Kidney (tissue), 13 donors: ENCODE measurements at regions not wholly inside any gene's neighbourhood (a gene's known extent, or its start where the extent isn't known, plus 50 kb on each side); places are given as distances from the start of the nearest gene placed in this dataset.

Experiments
- DNase-seq, 5 donors: peaks; one replicate each; pipeline ENCODE4 v3.0.0-alpha.2; 2013 to 2020
- FAIRE-seq: peaks from 2 replicates; lab custom pipeline; 2012; peaks lifted over from hg19 to GRCh38; lab: Jason Lieb, UNC
- H3K27ac ChIP-seq, 2 donors: one replicate each; pipeline ENCODE4 v1.7.0; 2013; ENCODE audit warnings: low read depth in 2 of 2, low read length in 2 of 2, inconsistent platforms in 1 of 2
- H3K27me3 ChIP-seq: one replicate; pipeline ENCODE4 v1.7.1; 2013; ENCODE audit warnings: low read length, inconsistent platforms; ENCODE audit not compliant: control insufficient read depth, insufficient read depth
- H3K36me3 ChIP-seq, 3 donors: one replicate each; pipeline versions ENCODE4 v1.7.0 to v1.7.1; 2013; ENCODE audit warnings: low read length in 3 of 3, control low read depth in 1 of 3, inconsistent platforms in 1 of 3; ENCODE audit not compliant: insufficient read depth in 3 of 3, control insufficient read depth in 2 of 3
- H3K4me1 ChIP-seq, 3 donors: one replicate each; pipeline versions ENCODE4 v1.7.0 to v1.7.1; 2013; ENCODE audit warnings: low read length in 3 of 3, inconsistent platforms in 1 of 3, low read depth in 1 of 3; ENCODE audit not compliant: control insufficient read depth in 2 of 3, insufficient read depth in 2 of 3
- H3K4me3 ChIP-seq, 3 donors: one replicate each; pipeline versions ENCODE4 v1.7.0 to v1.8.1; 2013; ENCODE audit warnings: low read length in 3 of 3, control low read depth in 1 of 3, inconsistent platforms in 1 of 3
- H3K9ac ChIP-seq, 3 donors: one replicate each; pipeline versions ENCODE4 v1.7.0 to v1.7.1; 2013; ENCODE audit warnings: low read length in 3 of 3, control low read depth in 1 of 3, inconsistent platforms in 1 of 3
- H3K9me3 ChIP-seq, 3 donors: one replicate each; pipeline versions ENCODE4 v1.7.0 to v1.7.1; 2013; ENCODE audit warnings: low read length in 3 of 3, control low read depth in 1 of 3, inconsistent platforms in 1 of 3; ENCODE audit not compliant: control insufficient read depth in 2 of 3, insufficient read depth in 1 of 3
- intact Hi-C: fragments of 100-400 bp; cut with DNase I; formaldehyde crosslinking; loops from one replicate; pipeline ENCODE4 v1.11.1; 2022
- TF ChIP-seq, protein P1 (sequence below): IDR thresholded peaks from 3 replicates; pipeline ENCODE4 v1.5.1; 2012; ENCODE audit warnings: mild to moderate bottlenecking, moderate library complexity, borderline replicate concordance; ENCODE audit not compliant: insufficient read depth; ENCODE audit errors: extremely low read depth
- donor health status: control.
- donor health status: control.
- donor health status: control.
- donor health status: control.
- donor health status: control.
- donor health status: DM: yes; HTN: yes; CAD: no.
- donor health status: Normal renal cell carcinoma (clear cell type).

DNA sequence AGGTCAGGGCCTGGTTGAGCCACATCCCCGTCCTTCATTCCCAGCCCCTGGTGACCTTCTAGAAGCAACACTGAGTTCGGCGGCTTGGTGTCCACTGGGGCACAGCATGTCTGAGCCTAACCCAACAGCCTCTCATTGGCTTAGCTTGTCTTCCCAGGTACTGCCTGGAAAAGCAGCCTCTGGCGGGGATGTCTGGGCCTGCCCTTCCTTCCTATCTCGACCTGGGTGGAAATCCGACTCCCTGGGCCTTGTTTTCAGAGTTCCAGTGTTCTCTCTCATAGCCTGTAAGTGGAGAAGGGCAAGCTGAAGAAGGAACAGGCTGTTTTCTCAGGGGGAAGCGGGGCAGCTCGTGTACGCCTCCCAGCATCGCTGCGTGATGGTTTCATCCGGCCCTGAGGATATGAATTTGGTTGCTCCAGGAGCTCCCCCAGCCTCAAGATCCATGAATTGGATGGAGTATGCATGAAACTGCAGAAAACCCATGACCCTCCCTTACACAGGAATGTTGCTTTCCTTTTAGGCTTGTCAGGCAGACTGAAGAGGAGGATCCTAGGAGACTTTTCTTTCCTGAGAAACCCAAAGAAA lies 116.5 kb upstream of the IRF2BP2 start:
- TF ChIP-seq, protein P1, sequence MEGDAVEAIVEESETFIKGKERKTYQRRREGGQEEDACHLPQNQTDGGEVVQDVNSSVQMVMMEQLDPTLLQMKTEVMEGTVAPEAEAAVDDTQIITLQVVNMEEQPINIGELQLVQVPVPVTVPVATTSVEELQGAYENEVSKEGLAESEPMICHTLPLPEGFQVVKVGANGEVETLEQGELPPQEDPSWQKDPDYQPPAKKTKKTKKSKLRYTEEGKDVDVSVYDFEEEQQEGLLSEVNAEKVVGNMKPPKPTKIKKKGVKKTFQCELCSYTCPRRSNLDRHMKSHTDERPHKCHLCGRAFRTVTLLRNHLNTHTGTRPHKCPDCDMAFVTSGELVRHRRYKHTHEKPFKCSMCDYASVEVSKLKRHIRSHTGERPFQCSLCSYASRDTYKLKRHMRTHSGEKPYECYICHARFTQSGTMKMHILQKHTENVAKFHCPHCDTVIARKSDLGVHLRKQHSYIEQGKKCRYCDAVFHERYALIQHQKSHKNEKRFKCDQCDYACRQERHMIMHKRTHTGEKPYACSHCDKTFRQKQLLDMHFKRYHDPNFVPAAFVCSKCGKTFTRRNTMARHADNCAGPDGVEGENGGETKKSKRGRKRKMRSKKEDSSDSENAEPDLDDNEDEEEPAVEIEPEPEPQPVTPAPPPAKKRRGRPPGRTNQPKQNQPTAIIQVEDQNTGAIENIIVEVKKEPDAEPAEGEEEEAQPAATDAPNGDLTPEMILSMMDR = no peak
- H3K9ac ChIP-seq = peak overlapping the region in 2 of 3 donors; percentile 27 to 74
- FAIRE-seq = no peak
- H3K36me3 ChIP-seq = no peaks in the 10 kb centered on the region
- H3K27ac ChIP-seq = peak overlapping the region; percentile 98 to 99
- H3K4me1 ChIP-seq = peaks cover 42 to 59% (median 57%) of the 10 kb centered on the region in 3 donors
- no peaks in the 10 kb centered on the region for H3K27me3 ChIP-seq
- DNase-seq = peak in 4 of 5 donors; percentile 85 to 90 (median 86)
- H3K9me3 ChIP-seq = no peaks in the 10 kb centered on the region
- H3K4me3 ChIP-seq = no peak overlapping the region
- intact Hi-C loops = loop anchor here (10.0 kb wide), 1 partner anchor 112 kb away; the partner anchor contains the start of gene IRF2BP2

DNA sequence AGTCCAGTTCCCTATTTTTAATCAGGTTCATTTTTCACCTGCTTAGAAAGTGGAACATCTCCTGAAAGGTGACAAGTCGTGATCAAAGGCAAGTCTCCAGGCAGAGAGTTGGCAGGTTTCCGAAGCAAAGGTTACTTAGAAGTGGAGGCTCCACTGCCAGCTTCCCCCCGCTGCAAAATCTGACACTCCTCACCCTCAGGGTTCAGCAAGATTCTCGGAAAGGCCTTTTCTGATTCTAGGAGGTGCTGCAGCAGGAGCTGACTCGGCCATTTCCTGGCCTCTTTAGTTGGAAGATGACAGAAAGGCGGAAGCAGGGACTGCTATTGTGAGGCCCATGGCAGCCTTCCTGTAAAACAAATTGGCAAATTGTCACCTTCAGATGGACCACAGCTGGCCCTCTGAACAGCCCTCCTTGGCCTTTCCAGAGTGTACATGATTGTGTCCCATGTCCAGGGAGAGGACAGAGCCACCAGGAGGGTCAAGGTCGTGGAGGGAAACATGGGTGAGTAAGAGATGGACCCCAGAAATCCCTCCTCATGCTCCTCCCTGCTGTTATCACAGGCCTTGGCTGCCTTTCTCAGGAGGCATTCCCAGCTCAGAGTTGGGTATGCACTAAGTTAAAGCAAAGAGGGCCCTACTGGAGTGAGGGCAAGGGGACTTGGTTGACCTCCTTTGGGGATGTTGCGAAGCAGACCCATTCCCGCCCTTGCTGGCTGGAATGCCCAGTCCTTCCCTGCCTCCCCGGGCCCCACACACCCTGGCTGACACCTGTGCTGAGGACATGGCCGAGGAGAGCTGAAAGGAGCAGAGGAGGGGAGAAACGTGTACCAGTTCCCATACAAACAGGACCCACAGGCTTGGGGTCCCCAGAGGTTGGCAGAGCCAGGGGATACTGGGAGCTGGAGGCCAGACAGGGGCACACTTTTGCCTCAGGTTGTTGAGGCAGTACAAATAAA lies 115.5 kb upstream of the IRF2BP2 start:
- no peaks in the 10 kb centered on the region for H3K9me3 ChIP-seq
- H3K4me1 ChIP-seq = peaks cover 46 to 69% (median 67%) of the 10 kb centered on the region in 3 donors
- H3K9ac ChIP-seq = peak overlapping the region in 2 of 3 donors; percentile 63 to 74
- intact Hi-C loops = loop anchor here (10.0 kb wide), 1 partner anchor 111 kb away; the partner anchor contains the start of gene IRF2BP2
- FAIRE-seq (no peak), DNase-seq (peak in 4 of 5 donors; percentile 68 to 82 (median 75))
- no peaks in the 10 kb centered on the region for H3K27me3 ChIP-seq
- H3K36me3 ChIP-seq = no peaks in the 10 kb centered on the region
- H3K4me3 ChIP-seq = peak overlapping the region in 1 of 3 donors; percentile 24
- peak overlapping the region; percentile 98 to 99 for H3K27ac ChIP-seq
- TF ChIP-seq, protein P1 = no peak

DNA sequence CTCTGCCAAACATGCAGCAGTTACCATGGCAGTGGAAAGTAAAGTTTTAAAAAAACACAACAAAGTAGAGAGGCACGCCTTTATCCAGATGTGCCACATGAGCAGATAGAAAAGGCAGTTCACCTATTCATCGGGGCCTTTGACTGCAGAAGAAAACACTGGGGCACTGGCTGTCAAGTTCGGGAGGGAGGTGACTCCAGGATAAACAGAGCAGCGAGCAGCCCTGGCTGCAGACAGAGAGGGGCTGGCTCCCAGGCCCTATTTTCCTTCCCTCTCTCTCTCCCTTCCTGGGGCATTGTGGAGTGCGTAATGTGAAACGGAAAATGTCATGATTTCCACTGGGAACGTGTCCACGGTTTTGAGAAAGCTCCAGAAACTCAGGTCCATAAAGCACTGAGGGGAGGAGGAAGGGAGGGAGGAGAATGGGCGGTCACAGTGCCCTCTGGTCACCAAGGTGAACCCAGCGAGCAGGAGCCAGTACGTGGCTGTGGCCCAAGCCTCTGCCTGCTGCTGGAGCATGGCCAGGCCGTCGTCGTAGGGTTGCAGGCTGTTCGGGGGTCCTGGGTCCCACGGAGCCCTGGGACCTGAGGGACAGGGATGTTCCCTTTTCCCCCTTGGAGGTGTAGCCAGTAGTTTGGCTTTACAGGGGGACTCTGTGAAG lies 114.7 kb upstream of the IRF2BP2 start:
- H3K4me3 ChIP-seq = peak overlapping the region; percentile 7 to 33 (median 24)
- H3K27me3 ChIP-seq = no peaks in the 10 kb centered on the region
- H3K9me3 ChIP-seq = no peaks in the 10 kb centered on the region
- intact Hi-C loops = loop anchor here (10.0 kb wide), 1 partner anchor 110 kb away; the partner anchor contains the start of gene IRF2BP2
- H3K36me3 ChIP-seq = no peaks in the 10 kb centered on the region
- DNase-seq (peak in 1 of 5 donors; percentile 93), FAIRE-seq (no peak)
- TF ChIP-seq, protein P1 = no peak
- H3K9ac ChIP-seq = peak overlapping the region; percentile 31 to 74 (median 63)
- H3K4me1 ChIP-seq = peaks cover 46 to 77% (median 74%) of the 10 kb centered on the region in 3 donors
- H3K27ac ChIP-seq = peak overlapping the region; percentile 98 to 99
